Skeletal muscle tissue (tissue), 3 donors: ENCODE measurements at regions not wholly inside any gene's neighbourhood (a gene's known extent, or its start where the extent isn't known, plus 50 kb on each side); places are given as distances from the start of the nearest gene placed in this dataset.

Experiments used
- H3K27ac ChIP-seq: one replicate; pipeline ENCODE4 v1.7.0; 2013; ENCODE audit warnings: mild to moderate bottlenecking, low read depth, low read length, inconsistent platforms
- H3K27me3 ChIP-seq, 3 donors: one replicate each; pipeline ENCODE4 v1.7.0; 2013; ENCODE audit warnings: low read length in 3 of 3; ENCODE audit not compliant: control insufficient read depth in 3 of 3, insufficient read depth in 3 of 3
- H3K36me3 ChIP-seq, 3 donors: one replicate each; pipeline ENCODE4 v1.7.0; 2013; ENCODE audit warnings: low read length in 3 of 3; ENCODE audit not compliant: control insufficient read depth in 3 of 3, insufficient read depth in 3 of 3
- H3K4me1 ChIP-seq, 3 donors: one replicate each; pipeline ENCODE4 v1.7.0; 2013; ENCODE audit warnings: low read length in 3 of 3, mild to moderate bottlenecking in 3 of 3; ENCODE audit not compliant: control insufficient read depth in 3 of 3, insufficient read depth in 3 of 3
- H3K4me3 ChIP-seq, 3 donors: one replicate each; pipeline ENCODE4 v1.7.0; 2013; ENCODE audit warnings: low read length in 3 of 3
- H3K9ac ChIP-seq, 3 donors: one replicate each; pipeline ENCODE4 v1.7.0; 2013; ENCODE audit warnings: low read length in 3 of 3, mild to moderate bottlenecking in 3 of 3, moderate library complexity in 2 of 3, low read depth in 1 of 3
- H3K9me3 ChIP-seq, 3 donors: one replicate each; pipeline ENCODE4 v1.7.0; 2013; ENCODE audit warnings: low read length in 3 of 3; ENCODE audit not compliant: control insufficient read depth in 3 of 3
- donor health status: Osteomylitis.

DNA sequence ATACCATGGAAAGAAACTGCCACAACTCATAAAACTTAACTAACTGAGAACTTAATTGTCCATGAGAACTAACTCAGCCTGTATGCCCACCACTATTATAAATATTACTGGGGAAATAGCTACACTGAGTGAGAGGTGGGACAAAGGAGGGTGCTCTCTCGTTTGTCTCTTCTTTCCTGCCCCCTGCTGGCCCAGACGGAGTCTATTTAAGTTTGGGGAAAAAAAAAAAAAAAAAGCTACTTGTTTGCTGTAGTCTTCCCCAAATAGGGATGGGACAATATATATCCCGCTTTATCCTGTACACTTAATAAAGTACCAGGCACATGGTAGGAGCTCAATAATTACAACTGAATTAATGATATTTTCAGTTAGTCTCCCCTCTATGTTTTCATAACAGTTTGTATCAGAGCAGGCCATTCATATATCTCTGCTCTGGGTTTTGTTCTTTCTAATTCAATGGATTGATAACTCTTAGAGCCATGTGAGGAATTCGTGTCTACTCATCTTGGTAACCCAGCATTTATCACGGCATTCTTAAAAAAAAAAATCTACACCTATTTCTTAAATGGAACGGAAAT is 647.6 kb upstream of the PKDCC start:
- H3K9me3 ChIP-seq, result peaks cover 0 to 3% (median 0%) of the 10 kb centered on the region in 3 donors
- no peaks in the 10 kb centered on the region for H3K36me3 ChIP-seq
- H3K27me3 ChIP-seq, result no peaks in the 10 kb centered on the region
- H3K4me1 ChIP-seq, result no peaks in the 10 kb centered on the region
- H3K4me3 ChIP-seq, result no peak overlapping the region
- no peak overlapping the region for H3K27ac ChIP-seq
- no peak overlapping the region for H3K9ac ChIP-seq

- Histone ChIP-seq H3K4me3 (no peak overlapping the region), H3K27ac (no peak overlapping the region), H3K4me1 (peaks cover 0 to 5% (median 0%) of the 10 kb centered on the region in 3 donors), H3K27me3 (no peaks in the 10 kb centered on the region), H3K9ac (no peak overlapping the region), H3K36me3 (no peaks in the 10 kb centered on the region), H3K9me3 (no peaks in the 10 kb centered on the region)
These were observed 642.4 kb upstream of the PKDCC start for GRCh38 chr2:41405441-41405840.

DNA sequence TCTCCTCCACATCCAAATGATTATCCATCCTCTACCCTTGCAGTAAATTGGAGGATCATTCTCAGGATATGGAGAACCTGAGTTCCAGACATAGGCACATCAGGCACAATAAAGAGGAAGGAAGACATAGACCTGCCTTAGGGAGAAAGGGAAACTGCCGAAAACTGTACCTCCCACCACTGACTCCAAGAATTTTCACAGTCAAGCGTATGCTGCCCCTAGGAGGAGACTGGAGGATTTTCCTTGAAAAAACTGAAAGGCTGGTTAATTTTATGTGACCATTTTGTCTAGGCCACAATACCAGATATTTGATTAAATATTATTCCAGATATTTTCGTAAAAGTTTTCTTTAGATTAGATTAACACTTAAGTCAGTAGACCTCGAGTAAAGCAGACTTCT is 638.5 kb upstream of the PKDCC start:
- Histone ChIP-seq H3K4me1 (peaks cover 0 to 5% (median 0%) of the 10 kb centered on the region in 3 donors), H3K9ac (no peak overlapping the region), H3K4me3 (no peak overlapping the region), H3K36me3 (no peaks in the 10 kb centered on the region), H3K27me3 (no peaks in the 10 kb centered on the region), H3K9me3 (no peaks in the 10 kb centered on the region), H3K27ac (no peak overlapping the region)

DNA sequence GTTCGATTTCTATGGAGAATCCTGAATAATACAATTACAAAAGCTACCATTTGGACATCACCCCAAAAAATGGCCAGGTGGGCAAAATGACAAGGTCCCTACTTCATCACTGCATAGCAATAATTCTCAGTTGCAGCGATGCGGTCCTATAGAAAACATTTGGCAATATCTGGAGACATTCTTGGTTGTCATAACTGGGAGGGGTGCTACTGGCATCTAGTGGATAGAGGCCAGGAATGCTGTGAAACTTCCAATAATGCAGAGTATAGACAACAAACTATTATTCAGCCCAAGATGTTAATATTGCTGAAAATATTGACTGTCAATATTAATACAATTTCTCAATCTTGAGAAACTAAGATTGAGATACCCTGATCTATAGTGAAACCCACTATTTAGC is 637.8 kb upstream of the PKDCC start:
- no peaks in the 10 kb centered on the region for H3K36me3 ChIP-seq
- no peaks in the 10 kb centered on the region for H3K9me3 ChIP-seq
- H3K9ac ChIP-seq, result no peak overlapping the region
- H3K27ac ChIP-seq, result no peak overlapping the region
- H3K4me1 ChIP-seq, result peaks cover 0 to 5% (median 0%) of the 10 kb centered on the region in 3 donors
- H3K4me3 ChIP-seq, result no peak overlapping the region
- H3K27me3 ChIP-seq, result no peaks in the 10 kb centered on the region

GRCh38 chr2:41413813-41414485 is 633.9 kb upstream of the PKDCC start:
- Histone ChIP-seq H3K36me3 (no peaks in the 10 kb centered on the region), H3K4me1 (no peaks in the 10 kb centered on the region), H3K9me3 (no peaks in the 10 kb centered on the region), H3K9ac (no peak overlapping the region), H3K27ac (no peak overlapping the region), H3K27me3 (no peaks in the 10 kb centered on the region), H3K4me3 (no peak overlapping the region)

DNA sequence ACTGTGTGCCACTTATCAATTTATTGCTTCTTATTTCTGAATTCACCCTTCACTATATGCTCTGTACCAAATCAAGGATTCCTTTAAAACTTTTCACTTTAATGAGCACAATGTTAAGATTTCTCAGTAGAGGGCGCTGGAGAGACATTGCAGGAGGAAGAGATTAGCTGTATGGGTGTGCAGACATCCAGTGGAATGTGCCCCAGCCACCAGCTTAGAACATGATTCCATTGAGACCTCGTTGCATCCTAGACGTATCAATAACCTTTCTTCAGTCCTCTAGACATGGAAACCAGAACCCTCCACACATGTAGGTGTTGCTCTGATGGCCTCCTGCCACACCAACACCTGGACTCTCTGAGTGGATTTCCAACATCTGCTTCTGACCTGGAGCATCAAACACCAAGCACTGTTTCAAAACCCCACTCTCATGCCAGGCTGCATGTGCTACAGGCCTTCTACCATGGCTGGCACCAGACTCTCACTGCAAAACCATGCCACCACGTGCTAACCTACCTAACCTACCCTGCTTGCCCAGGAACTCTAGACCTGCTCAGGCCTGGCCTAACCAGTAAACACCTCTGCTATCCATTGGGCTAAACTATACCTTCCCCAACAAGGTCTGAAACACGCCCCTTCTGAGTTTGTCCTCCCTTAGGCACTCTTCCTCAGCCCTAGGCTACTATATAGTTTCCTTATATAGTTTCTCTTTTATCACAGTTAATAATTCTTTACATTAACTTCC is 633.2 kb upstream of the PKDCC start:
- no peaks in the 10 kb centered on the region for H3K27me3 ChIP-seq
- no peak overlapping the region for H3K4me3 ChIP-seq
- no peak overlapping the region for H3K9ac ChIP-seq
- no peaks in the 10 kb centered on the region for H3K4me1 ChIP-seq
- no peak overlapping the region for H3K27ac ChIP-seq
- no peaks in the 10 kb centered on the region for H3K9me3 ChIP-seq
- H3K36me3 ChIP-seq, result no peaks in the 10 kb centered on the region

DNA sequence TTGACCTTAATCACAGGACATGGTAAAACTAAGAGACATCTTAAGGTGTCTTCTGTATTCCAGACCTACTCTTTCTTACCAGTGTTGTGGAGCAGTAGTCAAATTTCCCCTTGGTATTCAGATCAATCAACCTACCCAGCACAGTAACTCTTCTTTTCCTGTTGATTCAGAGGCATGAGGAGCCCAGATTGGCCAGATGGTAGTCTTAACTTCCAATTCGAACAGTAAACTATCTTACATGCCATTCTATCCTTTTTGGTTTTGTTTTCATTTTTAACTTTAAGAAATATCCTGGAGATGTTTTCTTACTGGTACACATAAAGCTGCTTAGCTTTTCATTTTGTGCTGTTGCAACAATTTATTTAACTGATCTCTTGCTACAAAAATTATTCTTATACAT is 630.3 kb upstream of the PKDCC start:
- no peaks in the 10 kb centered on the region for H3K36me3 ChIP-seq
- no peaks in the 10 kb centered on the region for H3K4me1 ChIP-seq
- no peak overlapping the region for H3K4me3 ChIP-seq
- no peak overlapping the region for H3K27ac ChIP-seq
- no peaks in the 10 kb centered on the region for H3K9me3 ChIP-seq
- no peak overlapping the region for H3K9ac ChIP-seq
- no peaks in the 10 kb centered on the region for H3K27me3 ChIP-seq

DNA sequence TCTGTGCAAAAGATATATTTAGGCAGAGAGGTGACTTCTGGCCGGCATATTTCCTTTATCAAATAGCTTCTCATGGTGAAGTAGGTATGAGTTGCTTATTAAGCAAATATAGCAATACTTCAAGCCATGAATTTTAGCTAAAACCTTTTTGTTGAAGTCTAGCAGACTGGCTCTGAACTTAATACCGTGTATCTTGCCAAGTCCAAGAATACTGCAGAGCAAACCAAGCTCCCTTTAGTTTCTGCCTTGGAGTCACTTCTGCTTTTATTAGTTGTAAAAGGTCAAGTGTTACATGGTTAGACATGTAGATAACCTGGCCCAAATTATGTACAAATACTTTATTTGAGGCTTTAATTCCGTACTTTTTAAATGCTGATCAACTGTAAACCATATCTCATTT is 627.6 kb upstream of the PKDCC start:
- Histone ChIP-seq H3K27me3 (no peaks in the 10 kb centered on the region), H3K36me3 (no peaks in the 10 kb centered on the region), H3K4me3 (no peak overlapping the region), H3K9ac (no peak overlapping the region), H3K27ac (no peak overlapping the region), H3K4me1 (no peaks in the 10 kb centered on the region), H3K9me3 (no peaks in the 10 kb centered on the region)

DNA sequence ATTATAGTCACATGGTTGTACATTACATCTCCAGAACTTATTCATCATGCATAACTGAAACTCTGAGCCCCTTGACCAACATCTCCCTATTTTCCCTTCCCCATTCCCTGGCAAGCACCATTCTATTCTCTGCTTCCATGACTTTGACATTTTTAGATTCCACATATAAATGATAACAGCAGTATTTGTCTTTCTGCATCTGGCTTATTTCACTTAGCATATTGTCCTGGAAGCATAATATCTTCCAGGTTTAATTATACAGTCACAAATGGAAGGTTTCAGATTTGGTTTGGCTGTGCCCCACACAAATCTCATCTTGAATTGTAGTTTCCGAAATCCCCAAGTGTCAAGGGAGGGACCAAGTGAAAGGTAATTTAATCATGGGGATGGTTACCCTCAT is 626.9 kb upstream of the PKDCC start:
- H3K27ac ChIP-seq, result no peak overlapping the region

GRCh38 chr2:41431756-41432155 is 616.1 kb upstream of the PKDCC start:
- no peaks in the 10 kb centered on the region for H3K4me1 ChIP-seq
- no peaks in the 10 kb centered on the region for H3K27me3 ChIP-seq
- H3K36me3 ChIP-seq, result no peaks in the 10 kb centered on the region
- no peak overlapping the region for H3K4me3 ChIP-seq
- H3K9me3 ChIP-seq, result no peaks in the 10 kb centered on the region
- no peak overlapping the region for H3K9ac ChIP-seq
- no peak overlapping the region for H3K27ac ChIP-seq

More for the DNA sequence above, 626.9 kb upstream of the PKDCC start:
- H3K27me3 ChIP-seq, result no peaks in the 10 kb centered on the region
- no peak overlapping the region for H3K4me3 ChIP-seq
- H3K9me3 ChIP-seq, result no peaks in the 10 kb centered on the region
- no peaks in the 10 kb centered on the region for H3K36me3 ChIP-seq
- H3K9ac ChIP-seq, result no peak overlapping the region
- no peaks in the 10 kb centered on the region for H3K4me1 ChIP-seq
